RKO (cell line): ENCODE measurements at regions not wholly inside any gene's neighbourhood (a gene's known extent, or its start where the extent isn't known, plus 50 kb on each side); places are given as distances from the start of the nearest gene placed in this dataset.
"Not testable (repeated sequence)": the region's sequence is repeated elsewhere in the genome, so short reads cannot be mapped to it uniquely, and the experiment has no call there.

Experiments used
- DNase-seq: peaks from one replicate; pipeline ENCODE4 v3.0.0-alpha.2; 2016; ENCODE audit warnings: low spot score

- DNase-seq, result no peak
Measured at GRCh38 chr4:130814896-130815295, 1718.9 kb downstream of the C4orf33 start.

- no peak for DNase-seq
Measured at GRCh38 chr4:130820448-130820847, 1724.5 kb downstream of the C4orf33 start.

- DNase-seq, result no peak
Measured at GRCh38 chr4:130825284-130825683, 1729.3 kb downstream of the C4orf33 start.

- no peak for DNase-seq
Measured at GRCh38 chr4:130850019-130850524, 1754.1 kb downstream of the C4orf33 start.

GRCh38 chr4:130851107-130851506 lies 1755.2 kb downstream of the C4orf33 start:
- DNase-seq, result no peak

GRCh38 chr4:130851932-130852331 lies 1756.0 kb downstream of the C4orf33 start:
- DNase-seq, result no peak

GRCh38 chr4:130855533-130855932 lies 1759.6 kb downstream of the C4orf33 start:
- no peak for DNase-seq

- no peak for DNase-seq
Measured at GRCh38 chr4:130859991-130860390, 1764.0 kb downstream of the C4orf33 start.

- no peak for DNase-seq
Measured at GRCh38 chr4:130896920-130897319, 1801.0 kb downstream of the C4orf33 start.

- DNase-seq, result no peak
Measured at GRCh38 chr4:130901321-130901720, 1805.4 kb downstream of the C4orf33 start.

GRCh38 chr4:130922955-130923354 lies 1827.0 kb downstream of the C4orf33 start:
- DNase-seq, result no peak

- no peak for DNase-seq
Measured at GRCh38 chr4:130955520-130955919, 1859.6 kb downstream of the C4orf33 start.

- DNase-seq, result no peak
Measured at GRCh38 chr4:130985371-130985770, 1889.4 kb downstream of the C4orf33 start.

GRCh38 chr4:130995988-130996387 lies 1900.0 kb downstream of the C4orf33 start:
- DNase-seq, result no peak

- DNase-seq, result peak; percentile 13
Measured at GRCh38 chr4:131001371-131001770, 1905.4 kb downstream of the C4orf33 start.

GRCh38 chr4:131002132-131002531 lies 1906.2 kb downstream of the C4orf33 start:
- no peak for DNase-seq

GRCh38 chr4:131006388-131006787 lies 1910.4 kb downstream of the C4orf33 start:
- DNase-seq, result no peak

- not testable (repeated sequence) for DNase-seq
Measured at GRCh38 chr4:131011961-131012360, 1916.0 kb downstream of the C4orf33 start.

- no peak for DNase-seq
Measured at GRCh38 chr4:131013226-131013625, 1917.3 kb downstream of the C4orf33 start.

GRCh38 chr4:131026771-131027170 lies 1930.8 kb downstream of the C4orf33 start:
- DNase-seq, result no peak

GRCh38 chr4:131044368-131044767 lies 1948.4 kb downstream of the C4orf33 start:
- DNase-seq, result no peak

GRCh38 chr4:131046821-131047220 lies 1950.9 kb downstream of the C4orf33 start:
- no peak for DNase-seq

GRCh38 chr4:131052646-131053045 lies 1956.7 kb downstream of the C4orf33 start:
- peak; percentile 72 for DNase-seq

- DNase-seq, result no peak
Measured at GRCh38 chr4:131054489-131055019, 1958.6 kb downstream of the C4orf33 start.
